ENCODE measurements at regions not wholly inside any gene's neighbourhood (a gene's known extent, or its start where the extent isn't known, plus 50 kb on each side); places are given as distances from the start of the nearest gene placed in this dataset.

DNA sequence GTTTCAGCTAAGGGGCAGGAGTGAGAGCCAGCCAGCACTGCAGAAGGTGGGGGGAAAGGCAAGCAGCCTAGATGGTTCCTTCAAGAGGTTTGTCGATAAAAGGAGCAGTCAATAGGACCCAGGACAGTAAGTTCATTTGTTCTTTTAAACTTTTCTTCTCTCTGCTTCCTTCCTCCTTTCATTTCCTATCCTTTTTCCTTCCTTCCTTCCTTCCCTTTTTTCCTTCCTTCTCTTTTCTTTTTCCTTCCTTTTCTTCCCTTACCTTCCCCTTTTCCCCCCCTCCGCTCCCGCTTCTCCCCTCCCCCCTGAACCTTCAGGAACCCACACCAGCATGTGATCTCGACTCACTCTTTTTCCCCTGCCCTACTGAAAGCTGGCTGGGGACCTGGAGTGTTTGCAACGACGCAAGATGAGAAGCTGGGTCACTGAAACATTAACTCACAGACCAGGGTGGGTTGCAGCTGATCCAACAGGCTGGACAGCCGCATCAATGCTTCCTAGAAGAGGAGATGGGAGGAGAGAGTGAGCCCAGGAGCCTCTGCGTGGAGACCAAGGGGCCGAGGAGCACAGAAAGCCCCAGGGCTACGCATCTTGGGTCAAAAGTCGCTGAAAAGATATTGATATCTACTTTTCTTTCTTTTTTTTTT, 103.4 kb upstream of the SDK1 start:
- no peak for TF ChIP-seq CTCF (IDR thresholded peaks at IDR 0.05)
- no peak for TF ChIP-seq E2F4 (CRISPR knock-in tag; IDR thresholded peaks at IDR 0.05; ENCODE audit: borderline replicate concordance, low read depth)
- TF ChIP-seq, protein P1, sequence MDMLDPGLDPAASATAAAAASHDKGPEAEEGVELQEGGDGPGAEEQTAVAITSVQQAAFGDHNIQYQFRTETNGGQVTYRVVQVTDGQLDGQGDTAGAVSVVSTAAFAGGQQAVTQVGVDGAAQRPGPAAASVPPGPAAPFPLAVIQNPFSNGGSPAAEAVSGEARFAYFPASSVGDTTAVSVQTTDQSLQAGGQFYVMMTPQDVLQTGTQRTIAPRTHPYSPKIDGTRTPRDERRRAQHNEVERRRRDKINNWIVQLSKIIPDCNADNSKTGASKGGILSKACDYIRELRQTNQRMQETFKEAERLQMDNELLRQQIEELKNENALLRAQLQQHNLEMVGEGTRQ (CRISPR knock-in tag; IDR thresholded peaks at IDR 0.05) = 0 out of 2 replicates have a peak, but pooled peaks have one; percentile 7
- no peak for TF ChIP-seq SMAD4 (CRISPR knock-in tag; IDR thresholded peaks at IDR 0.05)
- TF ChIP-seq CBFB (CRISPR knock-in tag; IDR thresholded peaks at IDR 0.05; ENCODE audit: low read depth) = no peak

Data from WTC11 (cell line).